ACC112 (cell line): ENCODE measurements at regions not wholly inside any gene's neighbourhood (a gene's known extent, or its start where the extent isn't known, plus 50 kb on each side); places are given as distances from the start of the nearest gene placed in this dataset.
"Not testable (repeated sequence)": the region's sequence is repeated elsewhere in the genome, so short reads cannot be mapped to it uniquely, and the experiment has no call there.

Experiments used
- H2AFZ ChIP-seq: fragments of 200-600 bp; sonication (generic); one replicate; pipeline ENCODE4 v1.6.0; 2017; ENCODE audit warnings: antibody characterized with exemption, low read length; ENCODE audit not compliant: unreplicated experiment
- H3K27ac ChIP-seq: fragments of 200-600 bp; sonication (generic); 2 replicates; pipeline ENCODE4 v1.5.1; 2014; ENCODE audit warnings: low read depth, mild to moderate bottlenecking, antibody characterized with exemption, low read length, moderate library complexity
- H3K27me3 ChIP-seq: fragments of 200-600 bp; sonication (generic); 2 replicates; pipeline ENCODE4 v1.6.1; 2014; ENCODE audit warnings: mild to moderate bottlenecking, antibody characterized with exemption, low read length, moderate library complexity, mixed read lengths; ENCODE audit not compliant: insufficient read depth
- H3K36me3 ChIP-seq: fragments of 200-600 bp; sonication (generic); 2 replicates; pipeline ENCODE4 v1.6.1; 2016; ENCODE audit warnings: mild to moderate bottlenecking, antibody characterized with exemption, low read length, moderate library complexity, mixed read lengths; ENCODE audit not compliant: insufficient read depth
- H3K4me1 ChIP-seq: fragments of 200-600 bp; sonication (generic); one replicate; pipeline ENCODE4 v1.6.1; 2016; ENCODE audit warnings: low read length, mixed read lengths; ENCODE audit not compliant: insufficient read depth, unreplicated experiment, control insufficient read depth
- H3K4me3 ChIP-seq: fragments of 200-600 bp; sonication (generic); 2 replicates; pipeline ENCODE4 v1.5.1; 2014; ENCODE audit warnings: mild to moderate bottlenecking, low read depth, low read length
- H3K79me2 ChIP-seq: fragments of 200-600 bp; sonication (generic); one replicate; pipeline ENCODE4 v1.6.0; 2016; ENCODE audit warnings: low read length; ENCODE audit not compliant: control insufficient read depth, unreplicated experiment, insufficient read depth

GRCh38 chr17:34443619-34444469, 80.8 kb upstream of the CCL1 start:
- no peaks in the 10 kb centered on the region for H3K36me3 ChIP-seq
- peaks cover 83% of the 10 kb centered on the region for H3K27me3 ChIP-seq
- H2AFZ ChIP-seq = no peak overlapping the region
- no peak overlapping the region for H3K4me3 ChIP-seq
- no peaks in the 10 kb centered on the region for H3K79me2 ChIP-seq
- no peak overlapping the region for H3K27ac ChIP-seq
- no peaks in the 10 kb centered on the region for H3K4me1 ChIP-seq

DNA sequence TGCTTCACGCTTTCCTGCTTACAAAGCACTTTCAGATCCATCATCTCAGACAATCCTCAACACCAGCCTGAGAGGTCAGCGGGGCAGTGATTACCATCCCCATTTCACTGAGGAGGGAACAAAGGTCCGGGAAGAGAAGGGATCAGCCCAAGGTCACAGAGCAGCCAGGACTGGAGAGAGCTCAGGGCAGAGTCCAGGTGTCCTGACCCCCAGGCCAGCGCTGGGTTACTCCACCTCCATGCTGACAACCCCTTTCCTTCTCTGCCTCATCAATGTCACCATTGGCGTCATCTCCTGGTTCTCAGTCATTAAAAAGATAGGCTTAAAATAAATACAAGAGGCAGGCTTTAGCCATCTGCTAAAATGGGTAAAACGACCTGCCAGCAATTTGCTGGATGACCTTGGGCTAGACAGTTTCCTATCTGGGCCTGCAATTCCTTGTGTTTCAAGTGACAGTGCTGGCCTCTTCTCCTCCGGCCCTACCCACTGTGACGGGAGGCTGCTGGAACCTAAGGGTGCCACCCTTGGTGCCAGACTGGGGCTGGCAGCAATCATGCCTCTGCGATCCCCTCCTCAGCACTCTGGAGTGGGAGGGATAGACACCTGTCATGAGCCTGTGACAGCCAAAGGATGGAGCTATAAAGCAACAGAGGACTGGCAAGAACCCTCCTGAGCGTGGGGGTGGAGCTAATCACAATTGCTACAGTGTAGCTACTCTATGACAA, 79.5 kb upstream of the CCL1 start:
- Histone ChIP-seq H3K27me3 (peaks cover 87% of the 10 kb centered on the region), H3K36me3 (no peaks in the 10 kb centered on the region), H2AFZ (no peak overlapping the region), H3K4me3 (no peak overlapping the region), H3K4me1 (no peaks in the 10 kb centered on the region), H3K27ac (no peak overlapping the region), H3K79me2 (no peaks in the 10 kb centered on the region)

GRCh38 chr17:34437188-34437587, 74.2 kb upstream of the CCL1 start:
- no peaks in the 10 kb centered on the region for H3K36me3 ChIP-seq
- no peaks in the 10 kb centered on the region for H3K79me2 ChIP-seq
- H3K27ac ChIP-seq = no peak overlapping the region
- H2AFZ ChIP-seq = no peak overlapping the region
- no peak overlapping the region for H3K4me3 ChIP-seq
- H3K27me3 ChIP-seq = peaks cover 91% of the 10 kb centered on the region
- H3K4me1 ChIP-seq = no peaks in the 10 kb centered on the region

DNA sequence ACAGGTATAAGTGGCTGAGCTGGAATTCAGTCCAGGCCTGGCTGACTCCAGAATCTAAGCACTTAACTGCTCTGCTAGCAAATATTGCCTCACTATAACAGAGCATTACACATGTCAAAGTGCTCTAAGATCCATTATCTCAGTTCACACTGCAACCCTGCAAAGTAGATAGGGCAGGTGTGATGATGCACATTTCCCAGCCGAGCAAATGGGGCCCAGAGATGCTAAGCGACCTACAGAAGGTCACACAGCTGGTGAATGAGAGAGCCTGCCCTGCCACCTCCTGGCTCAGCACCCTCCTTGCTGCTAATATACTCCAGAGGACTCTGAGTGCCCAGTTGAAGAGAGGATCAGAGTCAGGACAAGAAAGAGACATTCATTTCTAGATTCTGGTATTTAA, 73.6 kb upstream of the CCL1 start:
- H3K27me3 ChIP-seq = peaks cover 91% of the 10 kb centered on the region
- no peak overlapping the region for H3K27ac ChIP-seq
- H3K4me3 ChIP-seq = no peak overlapping the region
- no peaks in the 10 kb centered on the region for H3K79me2 ChIP-seq
- no peaks in the 10 kb centered on the region for H3K36me3 ChIP-seq
- no peaks in the 10 kb centered on the region for H3K4me1 ChIP-seq
- no peak overlapping the region for H2AFZ ChIP-seq

DNA sequence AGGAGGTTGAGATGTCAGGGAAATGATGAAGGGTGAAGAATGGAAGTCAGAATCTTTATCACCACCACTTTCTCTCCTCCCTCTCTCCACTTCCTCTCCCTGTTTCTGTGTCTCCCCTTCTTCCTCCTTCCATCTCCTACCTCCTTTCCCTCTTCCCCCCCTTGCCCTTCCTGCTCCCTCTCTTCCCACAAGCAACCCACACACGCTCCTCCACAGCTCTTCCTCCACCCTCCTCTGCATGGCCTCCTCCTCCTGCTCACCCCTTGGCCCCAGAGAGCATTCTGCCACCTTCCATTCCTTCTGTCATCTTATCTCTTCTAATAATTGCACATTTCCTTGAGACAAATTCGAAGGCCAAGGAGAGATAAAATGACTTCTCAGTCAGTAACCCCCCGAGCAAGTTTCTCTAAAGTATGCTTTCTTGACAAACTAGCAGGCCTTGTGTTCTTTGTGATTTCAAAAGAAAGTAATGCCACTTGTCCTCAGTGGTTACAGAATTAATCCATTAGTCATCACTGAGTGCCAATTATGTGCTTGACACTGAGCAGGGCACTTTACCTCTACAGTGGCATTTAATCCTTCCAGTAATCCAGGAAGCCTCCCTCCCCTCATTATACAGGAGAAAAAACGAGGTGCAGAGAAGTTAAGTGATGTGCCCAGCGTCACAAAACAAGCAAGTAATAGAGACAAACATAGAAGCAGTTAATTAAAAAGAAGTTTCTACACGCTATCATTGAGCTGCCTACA, 72.3 kb upstream of the CCL1 start:
- Histone ChIP-seq H2AFZ (no peak overlapping the region), H3K27ac (no peak overlapping the region), H3K4me1 (no peaks in the 10 kb centered on the region), H3K79me2 (no peaks in the 10 kb centered on the region), H3K27me3 (peaks cover 80% of the 10 kb centered on the region), H3K36me3 (no peaks in the 10 kb centered on the region), H3K4me3 (no peak overlapping the region)

- Histone ChIP-seq H3K27me3 (peaks cover 84% of the 10 kb centered on the region), H3K79me2 (no peaks in the 10 kb centered on the region), H3K27ac (no peak overlapping the region), H3K4me1 (no peaks in the 10 kb centered on the region), H3K36me3 (no peaks in the 10 kb centered on the region), H2AFZ (no peak overlapping the region), H3K4me3 (no peak overlapping the region)
These were observed 71.0 kb upstream of the CCL1 start for GRCh38 chr17:34434052-34434451.

- H2AFZ ChIP-seq = no peak overlapping the region
- H3K79me2 ChIP-seq = no peaks in the 10 kb centered on the region
- no peaks in the 10 kb centered on the region for H3K4me1 ChIP-seq
- no peak overlapping the region for H3K27ac ChIP-seq
- no peaks in the 10 kb centered on the region for H3K36me3 ChIP-seq
- peaks cover 85% of the 10 kb centered on the region for H3K27me3 ChIP-seq
- H3K4me3 ChIP-seq = no peak overlapping the region
These were observed 61.9 kb upstream of the CCL1 start for GRCh38 chr17:34424814-34425491.

DNA sequence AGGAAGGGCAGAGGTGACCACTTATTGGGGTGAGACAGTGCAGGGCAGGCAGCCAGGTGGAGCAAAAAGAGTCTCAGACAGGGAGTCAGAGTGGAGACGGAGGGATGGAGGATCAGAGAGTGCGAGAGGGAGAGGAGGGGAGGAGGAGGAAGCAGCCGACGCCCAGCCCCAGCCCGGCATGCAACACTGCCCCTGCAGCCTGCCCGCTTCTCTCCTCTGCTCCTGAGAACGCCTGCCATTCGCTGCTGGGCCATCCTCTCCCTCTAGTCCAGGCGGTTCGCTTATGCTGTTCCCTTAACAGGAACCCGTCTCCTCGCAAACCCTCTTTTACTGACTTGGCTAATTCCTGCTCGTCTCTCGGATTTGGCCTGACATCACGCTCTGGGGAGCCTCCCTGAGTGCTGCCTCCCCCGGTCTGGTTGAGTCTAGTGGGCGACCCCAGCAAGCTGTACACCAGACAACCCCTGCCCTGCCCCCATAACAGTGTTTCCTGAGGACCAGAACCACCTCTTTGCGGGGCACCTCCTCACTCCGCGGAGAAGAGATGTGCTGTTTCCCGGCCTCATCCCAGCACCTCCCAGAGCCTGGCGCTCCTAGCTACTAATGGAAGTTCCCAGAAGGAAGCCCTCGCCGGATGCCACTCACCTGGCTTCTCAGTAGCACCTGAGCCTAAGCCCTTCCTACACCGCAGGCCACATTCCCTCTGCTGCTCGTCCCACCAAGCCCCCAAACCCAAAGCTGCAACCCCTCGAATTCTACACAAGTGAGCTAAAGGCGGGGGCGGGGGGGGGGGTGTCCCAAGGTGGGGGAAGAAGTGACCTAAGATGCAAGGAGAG, 61.2 kb upstream of the CCL1 start:
- Histone ChIP-seq H3K79me2 (no peaks in the 10 kb centered on the region), H3K27ac (no peak overlapping the region), H2AFZ (peak overlapping the region; percentile 6), H3K4me1 (no peaks in the 10 kb centered on the region), H3K4me3 (no peak overlapping the region), H3K36me3 (no peaks in the 10 kb centered on the region), H3K27me3 (peaks cover 78% of the 10 kb centered on the region)

- not testable (repeated sequence) for H3K4me1 ChIP-seq, H3K36me3 ChIP-seq, H2AFZ ChIP-seq, H3K27ac ChIP-seq, H3K79me2 ChIP-seq, H3K4me3 ChIP-seq
- peaks cover 78% of the 10 kb centered on the region for H3K27me3 ChIP-seq
These were observed 60.3 kb upstream of the CCL1 start for GRCh38 chr17:34423315-34423714.

DNA sequence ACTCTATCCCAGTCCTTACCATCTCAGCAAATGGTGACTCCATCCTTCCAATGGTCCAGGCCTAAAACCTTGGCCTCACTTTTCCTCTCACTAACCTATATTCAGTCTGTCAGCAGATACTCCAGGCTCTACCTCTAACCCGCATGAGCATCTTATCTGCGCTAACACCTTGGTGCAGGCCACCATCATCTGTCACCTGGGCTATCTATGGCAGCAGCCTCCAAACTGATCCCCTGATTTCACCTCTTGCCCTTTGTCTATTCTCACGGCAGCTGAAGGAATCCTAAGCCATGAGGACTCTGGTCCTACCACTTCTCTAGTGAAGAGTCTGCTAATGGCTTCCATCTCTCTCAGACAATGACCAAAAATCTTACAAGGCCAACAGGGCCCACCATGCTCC, 57.9 kb upstream of the CCL1 start:
- H3K4me1 ChIP-seq = no peaks in the 10 kb centered on the region
- H3K27me3 ChIP-seq = peaks cover 65% of the 10 kb centered on the region
- H3K79me2 ChIP-seq = no peaks in the 10 kb centered on the region
- no peaks in the 10 kb centered on the region for H3K36me3 ChIP-seq
- H2AFZ ChIP-seq = no peak overlapping the region
- H3K27ac ChIP-seq = no peak overlapping the region
- H3K4me3 ChIP-seq = no peak overlapping the region
